ENCODE measurements at regions not wholly inside any gene's neighbourhood (a gene's known extent, or its start where the extent isn't known, plus 50 kb on each side); places are given as distances from the start of the nearest gene placed in this dataset.

GRCh38 chr4:104967034-104967401 is 179.7 kb upstream of the TET2 start:
- 78 to 93% methylated on average over 2 to 3 of the region's 3 CpGs for WGBS, 2 experiments (ENCODE audit: insufficient coverage in 1 of 2, insufficient read length in 1 of 2)
- Mint-ChIP-seq H3K36me3 (ENCODE audit: low read depth) (no peaks in the 10 kb centered on the region), H3K9me3 (peaks cover 3% of the 10 kb centered on the region), H3K4me3 (no peak overlapping the region), H3K4me1 (no peaks in the 10 kb centered on the region), H3K27ac (no peak overlapping the region), H3K27me3 (ENCODE audit: insufficient read depth) (peaks cover 11% of the 10 kb centered on the region)
- Histone ChIP-seq H3K9ac (ENCODE audit: extremely low read depth, low read length, poor library complexity, severe bottlenecking) (no peak overlapping the region), H3K36me3 (ENCODE audit: control insufficient read depth, insufficient read depth, low read length) (no peaks in the 10 kb centered on the region), H3K4me3 (ENCODE audit: low read length) (no peak overlapping the region), H3K9me3 (ENCODE audit: control insufficient read depth, low read length) (no peaks in the 10 kb centered on the region), H3K27me3 (ENCODE audit: control insufficient read depth, insufficient read depth, low read length, poor library complexity, severe bottlenecking) (peaks cover 12% of the 10 kb centered on the region), H3K27ac (ENCODE audit: low read depth, low read length) (no peak overlapping the region), H3K4me1 (ENCODE audit: control insufficient read depth, insufficient read depth, low read length) (no peaks in the 10 kb centered on the region)
- TF ChIP-seq CTCF (conservative IDR thresholded peaks at IDR 0.05), result no peak
- no peak for DNase-seq

- Histone ChIP-seq H3K9ac (ENCODE audit: extremely low read depth, low read length, poor library complexity, severe bottlenecking) (no peak overlapping the region), H3K4me3 (ENCODE audit: low read length) (no peak overlapping the region), H3K27me3 (ENCODE audit: control insufficient read depth, insufficient read depth, low read length, poor library complexity, severe bottlenecking) (peaks cover 12% of the 10 kb centered on the region), H3K27ac (ENCODE audit: low read depth, low read length) (no peak overlapping the region), H3K36me3 (ENCODE audit: control insufficient read depth, insufficient read depth, low read length) (no peaks in the 10 kb centered on the region), H3K9me3 (ENCODE audit: control insufficient read depth, low read length) (no peaks in the 10 kb centered on the region), H3K4me1 (ENCODE audit: control insufficient read depth, insufficient read depth, low read length) (no peaks in the 10 kb centered on the region)
- no peaks in the 10 kb centered on the region for H3K4me1 Mint-ChIP-seq
- no peaks in the 10 kb centered on the region for H3K36me3 Mint-ChIP-seq (ENCODE audit: low read depth)
- H3K4me3 Mint-ChIP-seq, result no peak overlapping the region
- H3K27ac Mint-ChIP-seq, result no peak overlapping the region
- TF ChIP-seq CTCF (conservative IDR thresholded peaks at IDR 0.05), result no peak
- WGBS, 2 experiments (ENCODE audit: insufficient coverage in 1 of 2, insufficient read length in 1 of 2), result 87 to 92% methylated on average over 1 to 3 of the region's 3 CpGs
- no peaks in the 10 kb centered on the region for H3K9me3 Mint-ChIP-seq
- peaks cover 12% of the 10 kb centered on the region for H3K27me3 Mint-ChIP-seq (ENCODE audit: insufficient read depth)
- DNase-seq, result no peak
Measured at GRCh38 chr4:104969394-104970082, 177.1 kb upstream of the TET2 start.

GRCh38 chr4:104971462-104971861 is 175.2 kb upstream of the TET2 start:
- Histone ChIP-seq H3K9ac (ENCODE audit: extremely low read depth, low read length, poor library complexity, severe bottlenecking) (no peak overlapping the region), H3K36me3 (ENCODE audit: control insufficient read depth, insufficient read depth, low read length) (no peaks in the 10 kb centered on the region), H3K27me3 (ENCODE audit: control insufficient read depth, insufficient read depth, low read length, poor library complexity, severe bottlenecking) (no peaks in the 10 kb centered on the region), H3K4me3 (ENCODE audit: low read length) (no peak overlapping the region), H3K27ac (ENCODE audit: low read depth, low read length) (no peak overlapping the region), H3K4me1 (ENCODE audit: control insufficient read depth, insufficient read depth, low read length) (no peaks in the 10 kb centered on the region), H3K9me3 (ENCODE audit: control insufficient read depth, low read length) (no peaks in the 10 kb centered on the region)
- WGBS, 2 experiments (ENCODE audit: insufficient coverage in 1 of 2, insufficient read length in 1 of 2), result 83% methylated on average over 2 of the region's 2 CpGs; no CpG with 5 or more reads in 1 of the 2 experiments
- H3K36me3 Mint-ChIP-seq (ENCODE audit: low read depth), result no peaks in the 10 kb centered on the region
- H3K27ac Mint-ChIP-seq, result no peak overlapping the region
- no peak overlapping the region for H3K4me3 Mint-ChIP-seq
- no peak for TF ChIP-seq CTCF (conservative IDR thresholded peaks at IDR 0.05)
- peaks cover 10% of the 10 kb centered on the region for H3K27me3 Mint-ChIP-seq (ENCODE audit: insufficient read depth)
- no peak for DNase-seq
- peaks cover 5% of the 10 kb centered on the region for H3K4me1 Mint-ChIP-seq
- no peaks in the 10 kb centered on the region for H3K9me3 Mint-ChIP-seq
